Dermis microvascular lymphatic vessel endothelial cell (primary cell): ENCODE measurements at regions not wholly inside any gene's neighbourhood (a gene's known extent, or its start where the extent isn't known, plus 50 kb on each side); places are given as distances from the start of the nearest gene placed in this dataset.

Experiments used
- DNase-seq, 2 donors: peaks; one replicate each; pipeline versions ENCODE4 v3.0.0 to v3.0.0-alpha.2; 2010; ENCODE audit warnings: low read depth in 2 of 2

DNA sequence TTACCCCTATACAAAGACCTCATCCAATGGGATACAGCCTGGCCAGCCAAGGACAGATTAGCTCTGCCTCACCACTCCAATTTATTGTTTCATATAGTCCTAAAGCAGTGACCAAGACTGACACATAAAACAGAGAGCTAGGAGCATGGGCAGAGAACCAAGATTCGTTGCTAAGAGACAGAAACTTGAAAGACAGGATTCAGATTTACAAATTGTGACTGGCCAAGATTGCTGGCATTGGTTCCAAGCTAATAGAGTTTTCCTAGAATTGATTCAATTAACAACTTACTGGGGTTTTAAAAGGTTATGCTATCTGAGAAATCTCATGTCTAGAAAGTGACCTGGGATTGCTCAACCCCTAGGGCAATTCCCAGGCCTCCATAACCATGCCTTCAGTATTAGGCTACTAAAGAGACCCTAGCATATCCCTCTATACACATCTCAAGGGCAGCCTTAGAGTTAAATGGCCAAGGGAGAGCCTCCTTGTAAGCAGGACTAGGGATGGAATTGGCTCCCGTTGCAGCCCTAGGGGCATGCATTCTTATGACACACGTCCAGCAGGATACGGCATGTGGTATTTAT, 75.6 kb downstream of the ICOS start:
- DNase-seq: no peak

DNA sequence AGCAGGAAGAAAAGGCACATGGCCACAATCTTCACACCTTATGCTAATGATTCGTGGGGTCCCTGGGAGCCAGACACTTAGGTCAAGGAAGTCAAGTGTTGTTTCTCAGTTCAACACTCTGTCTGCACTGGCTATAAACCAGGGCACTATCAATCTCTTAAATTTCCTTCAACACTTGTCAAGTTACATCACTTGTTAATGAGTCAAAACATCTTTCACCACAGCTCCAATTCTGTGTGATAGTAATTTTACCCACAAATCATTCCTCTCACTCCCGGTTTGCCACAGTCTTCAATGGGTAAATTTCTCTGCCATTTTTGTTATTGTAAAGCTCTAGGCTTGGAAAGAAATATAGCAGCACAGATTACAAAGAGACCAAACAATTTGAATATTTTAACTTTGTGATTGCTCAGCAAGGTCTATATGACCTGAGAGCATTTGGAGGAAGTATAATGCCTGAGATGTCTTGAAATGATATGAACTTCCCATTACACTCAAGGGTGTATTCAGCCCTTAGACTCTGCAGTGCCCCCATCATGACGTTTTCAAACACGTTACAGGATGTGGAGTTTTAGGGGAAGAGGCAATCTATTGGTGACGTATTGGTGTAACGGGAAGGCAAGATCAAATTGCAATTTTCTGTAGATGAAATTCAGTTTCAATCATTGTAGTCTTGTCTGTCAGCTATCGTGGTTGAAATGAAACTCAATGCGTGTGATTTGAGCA, 78.7 kb downstream of the ICOS start:
- DNase-seq: no peak

DNA sequence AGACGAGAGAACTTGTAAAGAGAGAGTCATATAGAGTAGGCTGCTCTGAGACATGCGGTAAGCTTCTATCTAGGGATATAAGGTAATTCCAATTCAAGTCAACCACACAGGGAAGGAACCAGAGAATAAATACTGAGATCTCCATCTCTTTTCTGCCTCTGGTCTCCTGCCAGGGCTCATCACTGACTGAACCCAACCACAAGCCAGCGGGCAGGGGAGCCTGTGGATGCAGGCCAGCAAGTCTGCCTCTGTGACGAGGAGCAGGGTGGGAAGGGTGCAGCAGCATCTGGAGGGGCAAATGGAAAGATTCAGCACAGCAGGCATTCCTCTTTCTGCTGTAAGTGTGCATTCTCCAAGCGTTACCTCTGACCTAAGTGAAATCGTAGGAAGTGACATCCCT, 82.2 kb downstream of the ICOS start:
- no peak for DNase-seq

DNA sequence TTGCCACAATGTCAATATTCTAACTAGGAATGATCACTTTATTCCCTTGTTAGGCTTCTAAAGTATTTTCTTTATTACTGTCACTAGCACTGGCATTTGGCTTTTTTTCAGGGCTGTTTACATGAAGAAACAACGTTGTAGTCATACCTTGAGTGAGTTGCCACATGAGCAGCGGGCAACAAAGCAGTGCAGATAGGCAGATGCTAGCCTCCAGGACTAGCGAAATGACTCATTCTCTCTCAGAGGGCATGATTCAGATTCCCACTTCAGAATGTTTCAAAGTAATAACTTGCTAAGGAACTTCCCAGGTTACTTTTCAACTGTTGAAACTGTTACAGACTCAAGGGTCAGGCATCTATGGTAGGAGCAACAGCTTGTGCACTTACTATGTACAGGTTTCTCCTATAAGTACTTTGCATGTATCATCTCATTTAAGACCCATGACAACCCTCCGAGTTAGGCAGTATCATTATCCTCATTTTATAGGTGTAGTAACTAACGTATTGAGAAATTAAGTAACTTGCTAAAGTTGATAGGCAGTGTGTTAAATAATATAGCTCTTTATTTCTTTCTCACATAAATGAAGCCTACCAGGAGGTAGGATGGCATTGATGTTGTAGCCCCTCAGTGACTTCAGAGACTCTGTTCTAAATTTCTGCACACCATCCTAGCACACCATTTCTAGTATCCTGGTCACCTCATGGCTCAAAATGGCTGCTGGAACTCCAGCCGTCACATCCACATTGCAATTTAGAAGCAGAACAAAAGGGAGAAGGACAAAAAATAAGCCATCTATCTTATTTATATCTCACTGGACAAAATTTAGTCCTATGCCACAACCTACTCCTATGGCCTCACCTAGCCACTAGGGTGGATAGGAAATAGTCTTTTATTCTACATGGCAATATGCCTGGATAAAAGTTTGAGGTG, 83.3 kb downstream of the ICOS start:
- DNase-seq: peak in 1 of 2 donors; percentile 20

DNA sequence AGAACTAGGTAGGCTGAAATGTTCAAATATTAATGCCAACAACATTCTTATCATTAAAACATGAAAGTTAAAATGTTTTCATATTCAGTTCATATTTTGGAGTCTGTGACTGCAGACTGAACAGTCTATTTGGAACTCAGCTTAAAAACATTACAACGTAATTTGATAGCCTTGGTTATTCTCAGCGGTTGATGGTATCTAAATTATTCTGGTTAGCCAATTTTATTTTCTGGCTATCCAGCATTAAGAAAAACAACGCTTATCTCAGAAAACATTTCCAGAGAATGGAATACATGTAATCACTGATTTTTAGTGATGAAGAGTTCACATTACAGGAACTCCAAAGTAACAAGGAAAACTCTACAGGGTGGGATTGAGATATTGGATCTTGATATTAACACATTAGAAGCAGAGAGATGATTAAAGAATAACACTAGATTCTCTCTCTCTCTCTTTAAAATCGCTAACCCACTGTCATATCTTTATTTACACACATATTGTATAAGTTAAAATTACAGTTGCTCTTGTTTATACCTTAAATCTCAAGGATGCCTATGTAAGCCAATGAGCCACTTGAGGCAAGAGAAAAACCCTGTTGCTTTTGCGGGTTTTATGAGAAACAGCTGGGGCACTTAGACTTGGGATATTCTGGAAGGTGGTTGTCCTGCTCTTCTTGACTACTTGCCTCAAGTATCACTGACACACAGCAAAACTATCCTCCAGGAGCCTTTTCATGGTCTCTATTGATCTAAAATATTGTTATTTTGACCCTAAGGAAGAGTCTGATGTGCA, 84.9 kb downstream of the ICOS start:
- DNase-seq: no peak

DNA sequence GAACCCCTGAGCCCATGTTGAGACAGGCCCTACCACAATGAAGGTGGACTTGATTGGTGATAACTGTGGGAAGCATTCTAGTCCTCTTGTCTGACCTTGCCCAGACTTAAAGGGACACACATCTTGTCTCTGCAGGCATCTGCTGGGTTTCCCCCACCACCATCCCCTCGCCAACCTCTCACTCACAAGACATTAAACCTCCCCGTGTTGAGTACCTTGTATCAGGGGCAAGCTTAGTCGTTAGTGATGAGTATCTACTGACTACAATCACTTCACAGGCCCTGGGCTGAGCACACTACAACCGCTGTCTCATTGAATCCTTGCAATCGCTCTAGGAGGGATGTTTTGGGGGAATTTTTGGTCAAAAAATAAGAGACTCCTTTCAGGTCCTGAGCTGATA, 86.0 kb downstream of the ICOS start:
- DNase-seq: no peak

DNA sequence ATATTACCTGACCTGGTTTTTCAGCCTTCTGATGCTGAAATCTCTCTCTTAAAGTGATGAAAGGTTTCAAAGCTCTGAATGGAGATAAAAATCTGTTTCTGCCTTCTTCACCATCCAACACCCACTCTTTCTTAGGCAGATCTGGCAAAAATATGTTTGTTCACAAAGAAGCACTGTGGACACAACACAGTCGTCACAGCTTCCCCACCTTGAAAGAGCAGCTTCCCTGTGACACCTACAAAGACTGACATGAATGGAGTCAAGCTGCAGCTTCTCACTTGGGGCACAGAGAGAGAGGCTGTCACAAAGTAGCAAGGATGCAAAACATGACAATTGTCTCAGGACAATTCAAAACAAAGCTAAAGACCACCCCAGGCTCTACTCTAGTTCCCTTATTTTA, 86.5 kb downstream of the ICOS start:
- DNase-seq: no peak

DNA sequence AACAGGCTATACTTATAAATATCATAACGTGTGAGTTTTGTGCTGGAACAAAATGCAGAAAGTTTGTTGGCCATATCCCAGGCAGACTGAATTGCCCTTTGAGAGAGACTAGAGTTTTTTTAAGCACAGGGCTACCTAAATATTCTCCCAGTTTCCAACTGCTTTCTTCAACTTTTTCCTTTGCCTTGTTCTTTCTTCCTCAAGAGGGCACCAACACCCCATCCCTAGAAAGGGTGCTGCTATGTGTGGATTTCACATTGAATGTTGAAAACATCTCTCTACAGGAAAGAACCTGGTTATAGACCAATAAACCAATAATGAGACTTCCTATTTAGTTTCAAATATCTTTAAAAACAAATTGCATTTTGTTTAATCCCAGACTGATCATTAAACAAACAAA, 87.9 kb downstream of the ICOS start:
- DNase-seq: peak; percentile 48 to 69

DNA sequence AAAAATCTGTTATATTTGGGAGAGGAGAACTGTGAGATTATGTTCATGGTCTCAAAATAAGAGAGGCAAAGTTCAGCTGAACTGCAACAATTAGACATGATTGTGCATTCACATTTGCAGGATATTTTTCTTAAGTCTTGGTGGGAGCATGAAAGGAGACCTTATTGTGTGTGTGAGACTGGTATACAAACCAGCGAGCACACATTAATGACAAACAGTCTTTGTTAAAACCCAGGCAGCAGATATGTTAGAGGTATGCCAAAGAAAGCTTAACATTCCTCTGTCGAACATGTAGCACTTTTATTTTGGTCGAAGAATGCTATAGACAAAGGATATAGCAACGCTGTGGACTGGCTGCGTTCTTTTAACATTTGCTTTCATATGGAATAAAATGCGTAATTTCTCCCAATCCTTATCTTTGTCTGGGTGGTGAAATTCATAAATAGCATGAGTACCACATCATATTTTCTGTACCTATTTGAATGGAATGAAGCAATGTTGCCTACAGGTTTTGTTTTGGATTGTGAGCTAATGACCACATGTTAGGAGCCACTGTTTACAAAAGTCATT, 88.4 kb downstream of the ICOS start:
- DNase-seq: no peak

DNA sequence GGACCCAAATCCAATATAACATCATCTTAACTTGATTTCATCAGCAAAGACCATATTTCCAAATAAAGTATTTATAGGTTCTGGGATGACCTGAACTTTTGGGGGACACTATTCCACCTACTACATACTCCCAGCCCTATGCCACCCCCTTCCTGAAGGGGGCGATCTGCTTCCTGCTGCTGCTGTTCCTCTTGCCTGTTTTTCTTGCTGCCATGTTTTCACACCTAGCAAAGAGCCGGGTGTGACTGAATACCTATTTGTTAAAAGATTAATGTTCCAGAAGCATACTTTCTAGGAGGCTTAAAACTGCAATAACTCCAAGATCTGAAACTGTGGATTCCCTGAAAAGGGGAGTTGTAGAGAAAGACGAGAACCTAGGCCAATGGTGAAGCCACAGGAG, 89.7 kb downstream of the ICOS start:
- no peak for DNase-seq

DNA sequence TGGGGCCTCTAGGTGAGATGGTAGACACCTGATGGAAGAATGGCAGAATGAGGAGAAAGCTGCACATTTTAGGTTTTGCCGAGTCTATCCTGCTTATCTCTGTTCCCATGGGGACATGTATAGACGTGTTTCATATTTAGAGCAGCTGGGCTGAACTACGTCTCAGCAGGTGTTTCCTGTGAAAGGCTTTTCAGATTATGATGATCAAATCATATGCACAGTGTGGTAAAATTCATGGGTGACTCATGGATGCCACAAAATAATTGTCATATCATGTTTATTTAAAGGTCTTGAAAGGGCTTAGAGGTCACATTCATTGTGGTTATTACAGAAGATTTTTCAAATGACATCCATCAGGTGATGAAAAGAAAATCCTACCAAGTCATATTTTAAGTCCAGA, 90.5 kb downstream of the ICOS start:
- DNase-seq: peak; percentile 75 to 88

DNA sequence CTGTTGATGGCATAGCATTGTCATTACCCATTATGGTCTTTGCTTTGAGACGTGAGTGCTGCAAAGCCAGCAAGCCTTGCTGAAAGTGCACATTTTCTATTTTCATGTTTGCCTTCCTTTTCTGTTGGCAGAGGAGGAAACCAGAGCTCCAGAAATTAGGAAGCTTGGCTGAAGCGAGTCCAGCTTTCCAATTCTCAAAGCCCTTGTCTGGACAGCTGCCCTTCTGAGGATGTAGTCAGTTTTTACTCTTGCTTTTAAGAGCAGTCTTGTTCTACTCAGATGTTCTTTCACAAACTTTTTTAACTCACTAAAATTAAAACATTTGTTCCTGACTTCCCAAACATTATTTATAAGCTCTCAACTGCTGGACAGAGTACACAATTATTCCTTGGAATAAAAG, 93.8 kb downstream of the ICOS start:
- DNase-seq: no peak

DNA sequence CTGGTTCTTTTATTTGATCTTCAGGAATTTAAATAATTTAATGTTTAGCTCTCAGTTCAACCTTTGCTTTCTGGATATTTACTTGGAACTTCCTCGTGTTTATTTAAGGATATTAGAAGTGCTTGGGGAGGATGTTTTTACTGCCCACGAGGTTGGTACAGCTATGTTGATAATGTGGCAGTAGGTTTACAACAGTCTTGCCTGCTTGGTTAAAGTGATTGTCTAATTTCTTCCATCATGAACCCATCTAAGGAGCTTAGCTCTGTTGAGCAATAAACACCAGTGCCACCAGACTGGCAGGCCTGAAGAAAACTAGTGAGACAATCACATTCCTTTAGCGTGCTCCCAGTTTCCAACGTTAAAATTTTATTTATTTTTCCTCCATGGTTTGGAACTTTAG, 94.5 kb downstream of the ICOS start:
- DNase-seq: peak in 1 of 2 donors; percentile 3

DNA sequence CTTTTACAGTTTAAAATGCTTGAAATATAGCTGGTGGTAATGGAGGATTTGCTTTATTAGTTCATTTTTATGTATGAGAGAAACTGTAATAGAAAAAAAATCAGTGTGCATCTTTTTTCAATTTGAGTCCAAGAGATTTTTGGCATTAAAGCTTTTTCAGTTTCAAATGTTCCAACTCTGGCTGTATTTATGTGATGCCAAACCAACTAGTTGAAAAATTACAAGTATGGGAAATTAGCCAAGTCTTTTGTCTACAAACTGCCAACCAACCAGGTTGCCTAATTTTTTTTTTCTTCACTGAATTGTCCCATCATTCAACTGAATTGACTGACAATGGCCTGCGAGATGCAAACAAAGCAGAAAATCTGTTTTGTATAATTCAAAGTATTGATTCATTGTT, 95.7 kb downstream of the ICOS start:
- DNase-seq: peak; percentile 11 to 47

DNA sequence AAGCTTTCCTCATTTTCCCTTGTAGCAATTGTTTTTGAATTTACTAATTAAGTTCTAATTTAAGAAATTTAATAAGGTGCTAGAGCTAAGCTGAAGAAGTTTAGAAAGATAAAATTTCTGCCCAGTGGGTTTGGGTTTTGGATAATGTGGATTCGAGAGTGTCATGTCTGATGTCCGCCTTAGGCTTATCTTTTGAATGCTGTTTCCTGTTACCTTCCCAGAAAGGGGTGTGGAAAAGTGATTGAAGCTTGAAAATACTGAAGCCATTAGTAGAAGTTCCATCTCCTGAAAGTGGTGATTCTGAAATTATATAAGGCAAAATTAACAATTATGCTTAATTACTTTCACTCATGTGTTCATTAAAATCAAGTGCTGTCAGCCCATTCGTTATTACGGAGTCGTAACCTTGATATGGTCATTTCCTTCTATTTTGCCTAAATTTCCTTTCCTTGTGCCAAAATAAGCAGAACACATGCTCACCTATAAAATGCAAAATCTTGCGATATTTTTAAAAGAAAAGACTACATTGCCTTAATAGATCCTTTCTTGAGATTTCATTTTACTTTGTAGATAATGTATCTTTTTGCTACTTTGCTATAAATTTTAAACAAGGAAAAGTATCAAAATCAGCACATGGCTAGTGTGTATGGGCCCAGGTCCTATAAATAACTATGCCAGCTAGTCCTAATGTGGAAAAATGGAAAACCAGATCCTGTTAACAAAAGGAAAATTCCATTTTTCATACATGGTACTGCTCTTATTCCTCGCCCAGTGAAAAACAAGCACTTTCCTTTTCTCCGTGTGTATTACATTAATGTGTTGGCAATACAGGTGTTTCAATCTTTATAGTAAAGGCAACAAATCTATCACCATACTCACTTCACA, 97.3 kb downstream of the ICOS start:
- peak; percentile 29 to 77 for DNase-seq

DNA sequence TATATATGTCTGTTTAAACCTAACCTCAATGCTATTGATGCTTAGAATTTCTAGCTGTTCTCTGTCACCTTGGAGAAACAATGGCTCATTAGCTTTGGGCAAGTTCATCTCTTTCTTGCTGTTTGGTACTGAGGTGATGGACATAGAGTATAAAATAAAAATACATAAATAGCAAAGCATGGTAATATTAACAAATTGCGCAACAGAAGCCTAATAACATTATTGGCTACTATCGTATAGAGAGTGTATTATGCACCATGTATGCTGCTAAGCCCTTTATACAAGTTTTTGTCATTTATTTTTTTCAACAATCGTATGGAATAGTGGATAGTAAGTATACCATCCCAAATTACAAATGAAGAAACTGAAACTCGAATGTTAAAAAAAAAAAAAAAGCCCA, 100.1 kb downstream of the ICOS start:
- DNase-seq: no peak

DNA sequence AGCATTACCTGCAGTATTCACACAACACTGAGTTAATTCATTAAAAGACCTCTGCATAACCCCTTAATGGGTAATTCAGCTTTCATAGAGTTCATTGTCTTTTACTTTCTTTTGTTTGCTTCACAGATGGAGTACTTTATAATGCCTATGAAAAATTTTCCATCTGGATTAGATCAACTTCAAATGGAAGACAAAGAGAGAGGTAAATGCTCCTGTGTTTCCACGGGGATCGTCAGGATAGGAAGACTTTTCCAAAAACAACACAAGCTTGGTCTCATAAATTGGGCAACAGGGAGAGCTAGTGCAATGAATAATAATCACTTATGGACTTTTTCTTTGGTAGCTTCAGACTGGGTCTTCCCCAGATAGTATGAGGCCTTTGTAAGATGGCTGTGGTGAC, 100.7 kb downstream of the ICOS start:
- DNase-seq: peak in 1 of 2 donors; percentile 18

DNA sequence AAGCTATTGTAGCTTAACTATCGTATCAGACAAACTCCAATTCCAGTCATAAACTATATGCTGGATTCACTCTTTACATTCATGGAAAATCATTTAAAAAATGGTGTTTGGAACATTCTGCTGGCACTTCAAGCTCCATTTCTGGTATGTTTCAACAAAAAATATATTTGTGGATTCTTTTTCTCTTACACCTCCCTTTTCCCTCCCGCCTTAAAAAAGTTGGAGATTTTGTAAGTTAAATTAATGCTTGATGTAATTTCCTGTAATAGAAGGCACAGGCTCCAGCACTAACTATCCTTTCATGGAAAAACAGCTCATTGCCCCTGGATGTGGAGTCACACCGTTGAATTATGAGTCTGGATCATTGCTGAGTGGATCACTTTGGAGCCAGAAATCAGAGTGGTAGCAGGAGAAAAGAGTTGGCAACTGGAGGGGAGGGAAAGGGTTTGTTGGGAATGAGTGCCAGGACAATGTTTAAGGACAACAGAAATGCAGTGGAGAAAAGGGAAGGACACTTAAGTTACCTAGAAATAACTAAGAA, 102.8 kb downstream of the ICOS start:
- peak in 1 of 2 donors; percentile 16 for DNase-seq

DNA sequence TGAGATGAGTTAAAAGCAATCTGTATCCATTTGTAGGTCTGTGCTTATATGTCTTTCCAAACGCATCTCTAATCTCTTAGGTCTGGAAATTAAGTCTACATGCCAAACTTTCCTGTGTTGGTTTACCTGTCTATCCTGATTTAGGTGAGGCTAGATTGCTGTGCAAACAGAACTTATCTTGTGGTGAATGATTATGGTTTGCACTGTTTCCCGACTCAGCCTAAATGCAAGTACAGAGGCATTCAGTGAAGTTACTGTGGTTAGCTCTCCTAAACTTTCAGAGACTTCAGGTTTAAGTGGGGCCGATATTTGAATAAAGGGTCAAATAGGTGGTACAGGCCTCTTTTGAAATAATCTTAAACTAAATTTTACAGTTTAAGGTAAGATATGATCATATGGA, 103.5 kb downstream of the ICOS start:
- no peak for DNase-seq

DNA sequence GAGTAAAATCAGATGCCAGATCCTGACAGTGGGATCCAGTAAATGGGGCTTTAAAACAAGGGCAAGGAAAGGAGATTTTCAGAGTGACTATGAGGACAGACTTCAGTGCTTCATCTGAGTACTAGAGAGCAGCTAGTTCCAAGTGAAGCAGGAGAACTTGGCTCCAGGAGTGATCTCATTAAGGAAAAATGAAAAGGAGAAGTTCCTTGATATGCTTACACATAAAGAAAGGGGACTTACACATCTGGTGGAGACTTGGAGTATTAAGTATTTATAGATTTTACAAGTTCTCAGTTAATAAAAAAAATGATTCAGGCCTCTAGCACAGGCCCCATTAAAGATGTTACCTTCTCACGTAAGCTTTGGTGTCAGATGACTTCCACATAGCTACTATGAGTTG, 105.8 kb downstream of the ICOS start:
- no peak for DNase-seq
